H1 (cell line): ENCODE measurements at regions not wholly inside any gene's neighbourhood (a gene's known extent, or its start where the extent isn't known, plus 50 kb on each side); places are given as distances from the start of the nearest gene placed in this dataset.

Experiments
- CHD1 ChIP-seq: IDR thresholded peaks from 2 replicates; pipeline ENCODE4 v1.6.1; 2012; ENCODE audit warnings: low read depth, low read length, improper control_type of control experiment
- CHD2 ChIP-seq: IDR thresholded peaks from 2 replicates; pipeline ENCODE4 v1.6.1; 2012; ENCODE audit warnings: low read length, improper control_type of control experiment
- EP300 ChIP-seq, 2 experiments: IDR thresholded peaks; 1 replicate in 1 of 2; 2 replicates in 1 of 2; pipeline ENCODE4 v1.6.1; 2011 to 2012; ENCODE audit warnings: low read depth in 2 of 2, low read length in 2 of 2, mild to moderate bottlenecking in 2 of 2, borderline replicate concordance in 1 of 2, inconsistent platforms in 1 of 2, moderate library complexity in 1 of 2
- JUN ChIP-seq: IDR thresholded peaks from 2 replicates; pipeline ENCODE4 v1.6.1; 2011; ENCODE audit warnings: low read depth, mild to moderate bottlenecking, improper control_type of control experiment, low read length
- KDM5A ChIP-seq: fragments of 200-600 bp; IDR thresholded peaks from 2 replicates; pipeline ENCODE4 v1.7.1; 2012; ENCODE audit warnings: mild to moderate bottlenecking, low read length, inconsistent platforms, mixed read lengths
- POLR2A ChIP-seq, 2 experiments: IDR thresholded peaks; 1 replicate in 1 of 2; 2 replicates in 1 of 2; pipeline ENCODE4 v1.6.1; 2011; ENCODE audit warnings: low read depth in 2 of 2, low read length in 2 of 2, mild to moderate bottlenecking in 2 of 2; ENCODE audit errors: control extremely low read depth in 1 of 2
- RNF2 ChIP-seq: fragments of 200-900, 300-1000 bp; sonication (generic); IDR thresholded peaks from 2 replicates; pipeline ENCODE4 v1.7.1; 2016; ENCODE audit warnings: borderline replicate concordance, low read depth, mild to moderate bottlenecking, antibody characterized with exemption, low read length; ENCODE audit not compliant: poor library complexity, severe bottlenecking; ENCODE audit errors: missing control alignments
- SUZ12 ChIP-seq: fragments of 200-600 bp; sonication (generic); IDR thresholded peaks from 2 replicates; pipeline ENCODE4 v1.6.1; 2012; ENCODE audit warnings: mild to moderate bottlenecking, inconsistent platforms, low read length, moderate library complexity, mixed read lengths
- TAF1 ChIP-seq: IDR thresholded peaks from 2 replicates; pipeline ENCODE4 v1.6.1; 2011; ENCODE audit warnings: mild to moderate bottlenecking, low read depth, low read length
- TAF7 ChIP-seq: optimal IDR thresholded peaks from 2 replicates; pipeline ENCODE3; 2011; ENCODE audit warnings: low read depth, mild to moderate bottlenecking, inconsistent platforms, low read length, moderate library complexity, borderline replicate concordance
- TCF12 ChIP-seq: IDR thresholded peaks from 2 replicates; pipeline ENCODE4 v1.6.1; 2011; ENCODE audit warnings: low read depth, mild to moderate bottlenecking, low read length
- USF2 ChIP-seq: IDR thresholded peaks from 2 replicates; pipeline ENCODE4 v1.6.1; 2011; ENCODE audit warnings: low read length, improper control_type of control experiment
- YY1 ChIP-seq: IDR thresholded peaks from 2 replicates; pipeline ENCODE4 v1.6.1; 2011; ENCODE audit warnings: low read depth, mild to moderate bottlenecking, low read length
- TF ChIP-seq, protein P1 (sequence below), 3 experiments: IDR thresholded peaks; 1 replicate in 2 of 3; 2 replicates in 1 of 3; pipeline versions ENCODE4 v1.5.1 to v1.6.1; 2011; ENCODE audit warnings: low read length in 3 of 3, mild to moderate bottlenecking in 3 of 3, inconsistent platforms in 2 of 3, low read depth in 1 of 3, moderate library complexity in 1 of 3; ENCODE audit not compliant: insufficient read depth in 1 of 3; ENCODE audit errors: control extremely low read depth in 1 of 3

GRCh38 chr11:115674937-115675544 is 170.8 kb upstream of the CADM1 start:
- TF ChIP-seq CHD2: no peak
- TF ChIP-seq, protein P1, sequence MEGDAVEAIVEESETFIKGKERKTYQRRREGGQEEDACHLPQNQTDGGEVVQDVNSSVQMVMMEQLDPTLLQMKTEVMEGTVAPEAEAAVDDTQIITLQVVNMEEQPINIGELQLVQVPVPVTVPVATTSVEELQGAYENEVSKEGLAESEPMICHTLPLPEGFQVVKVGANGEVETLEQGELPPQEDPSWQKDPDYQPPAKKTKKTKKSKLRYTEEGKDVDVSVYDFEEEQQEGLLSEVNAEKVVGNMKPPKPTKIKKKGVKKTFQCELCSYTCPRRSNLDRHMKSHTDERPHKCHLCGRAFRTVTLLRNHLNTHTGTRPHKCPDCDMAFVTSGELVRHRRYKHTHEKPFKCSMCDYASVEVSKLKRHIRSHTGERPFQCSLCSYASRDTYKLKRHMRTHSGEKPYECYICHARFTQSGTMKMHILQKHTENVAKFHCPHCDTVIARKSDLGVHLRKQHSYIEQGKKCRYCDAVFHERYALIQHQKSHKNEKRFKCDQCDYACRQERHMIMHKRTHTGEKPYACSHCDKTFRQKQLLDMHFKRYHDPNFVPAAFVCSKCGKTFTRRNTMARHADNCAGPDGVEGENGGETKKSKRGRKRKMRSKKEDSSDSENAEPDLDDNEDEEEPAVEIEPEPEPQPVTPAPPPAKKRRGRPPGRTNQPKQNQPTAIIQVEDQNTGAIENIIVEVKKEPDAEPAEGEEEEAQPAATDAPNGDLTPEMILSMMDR (IDR thresholded peaks at IDR 0.05; ENCODE audit: control extremely low read depth in 1 of 3, insufficient read depth in 1 of 3, low read depth in 1 of 3, low read length in 3 of 3): no peak
- no peak for TF ChIP-seq KDM5A
- no peak for TF ChIP-seq TAF7
- TF ChIP-seq YY1: no peak
- no peak for TF ChIP-seq TCF12
- no peak for TF ChIP-seq JUN
- no peak for TF ChIP-seq RNF2
- no peak for TF ChIP-seq POLR2A (IDR thresholded peaks at IDR 0.05; ENCODE audit: control extremely low read depth in 1 of 2, low read depth in 2 of 2, low read length in 2 of 2)
- TF ChIP-seq USF2: no peak
- no peak for TF ChIP-seq EP300 (IDR thresholded peaks at IDR 0.05; ENCODE audit: borderline replicate concordance in 1 of 2, low read depth in 2 of 2, low read length in 2 of 2)
- no peak for TF ChIP-seq TAF1
- no peak for TF ChIP-seq CHD1
- TF ChIP-seq SUZ12: no peak
